AG04449 (cell line): ENCODE measurements at regions not wholly inside any gene's neighbourhood (a gene's known extent, or its start where the extent isn't known, plus 50 kb on each side); places are given as distances from the start of the nearest gene placed in this dataset.

Experiments used
- CTCF ChIA-PET: fragments of 350-600 bp; formaldehyde crosslinking; extraction: SDS; loops from one replicate; lab custom pipeline; 2021; ENCODE audit warnings: antibody characterized with exemption; lab: Yijun Ruan, JAX
- POLR2A ChIA-PET: fragments of 400-600, 350-600 bp; formaldehyde crosslinking; extraction: SDS; loops from one replicate; lab custom pipeline; 2020; ENCODE audit warnings: antibody characterized with exemption, inconsistent platforms; lab: Yijun Ruan, JAX
- DNase-seq: peaks from one replicate; pipeline ENCODE4 v3.0.0-alpha.2; 2010; ENCODE audit warnings: low read depth, low spot score
- H3K4me3 ChIP-seq: 2 replicates; pipeline ENCODE4 v1.5.1; 2011; ENCODE audit warnings: low read depth, mild to moderate bottlenecking, control low read depth, low read length
- TF ChIP-seq, protein P1 (sequence below): IDR thresholded peaks from one replicate; pipeline ENCODE4 v1.5.1; 2011; ENCODE audit warnings: mild to moderate bottlenecking, moderate library complexity, low read length, control low read depth, inconsistent platforms; ENCODE audit not compliant: insufficient read depth; ENCODE audit errors: missing control alignments

DNA sequence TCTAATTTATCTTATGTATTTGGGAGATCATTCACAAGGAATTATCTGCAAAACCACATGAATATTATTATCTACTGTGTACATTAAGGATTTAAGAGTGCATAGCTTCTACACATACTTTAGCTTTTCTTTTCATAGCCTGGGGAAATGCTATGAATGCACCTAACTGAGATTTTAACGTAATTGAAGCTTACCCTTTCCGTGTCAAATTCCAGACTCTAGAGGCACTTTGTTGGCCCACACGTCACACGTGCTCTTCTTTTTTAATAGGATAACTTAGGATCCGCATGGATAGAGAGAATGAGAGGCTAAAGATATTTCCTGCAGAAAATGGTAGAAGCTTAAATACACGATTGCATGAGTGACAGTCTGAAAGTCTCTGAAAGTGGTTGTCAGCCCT lies 481.1 kb downstream of the PCNX1 start:
- TF ChIP-seq, protein P1, sequence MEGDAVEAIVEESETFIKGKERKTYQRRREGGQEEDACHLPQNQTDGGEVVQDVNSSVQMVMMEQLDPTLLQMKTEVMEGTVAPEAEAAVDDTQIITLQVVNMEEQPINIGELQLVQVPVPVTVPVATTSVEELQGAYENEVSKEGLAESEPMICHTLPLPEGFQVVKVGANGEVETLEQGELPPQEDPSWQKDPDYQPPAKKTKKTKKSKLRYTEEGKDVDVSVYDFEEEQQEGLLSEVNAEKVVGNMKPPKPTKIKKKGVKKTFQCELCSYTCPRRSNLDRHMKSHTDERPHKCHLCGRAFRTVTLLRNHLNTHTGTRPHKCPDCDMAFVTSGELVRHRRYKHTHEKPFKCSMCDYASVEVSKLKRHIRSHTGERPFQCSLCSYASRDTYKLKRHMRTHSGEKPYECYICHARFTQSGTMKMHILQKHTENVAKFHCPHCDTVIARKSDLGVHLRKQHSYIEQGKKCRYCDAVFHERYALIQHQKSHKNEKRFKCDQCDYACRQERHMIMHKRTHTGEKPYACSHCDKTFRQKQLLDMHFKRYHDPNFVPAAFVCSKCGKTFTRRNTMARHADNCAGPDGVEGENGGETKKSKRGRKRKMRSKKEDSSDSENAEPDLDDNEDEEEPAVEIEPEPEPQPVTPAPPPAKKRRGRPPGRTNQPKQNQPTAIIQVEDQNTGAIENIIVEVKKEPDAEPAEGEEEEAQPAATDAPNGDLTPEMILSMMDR: no peak
- ChIA-PET CTCF (no interaction called here), POLR2A (no interaction called here)
- no peak overlapping the region for H3K4me3 ChIP-seq
- no peak for DNase-seq

DNA sequence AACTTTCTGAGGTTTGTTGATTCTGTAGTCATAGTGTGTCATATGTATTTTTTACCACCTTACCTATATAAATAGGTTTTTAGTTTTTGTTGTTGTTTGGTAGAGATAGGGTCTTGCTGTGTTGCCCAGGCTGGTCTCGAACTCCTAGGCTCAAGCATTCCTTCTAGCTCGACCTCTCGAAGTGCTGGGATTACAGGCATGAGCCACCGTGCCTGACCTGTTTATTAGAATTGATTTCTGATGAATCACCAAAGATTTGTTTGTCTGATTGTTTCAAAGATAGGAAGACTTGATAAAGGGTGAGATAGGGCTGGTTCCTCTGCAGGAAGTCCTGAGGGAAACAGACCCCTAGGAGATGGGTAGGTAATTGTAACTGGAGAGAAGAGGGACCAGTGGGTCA lies 481.6 kb downstream of the PCNX1 start:
- TF ChIP-seq, protein P1: no peak
- ChIA-PET CTCF (no interaction called here), POLR2A (no interaction called here)
- H3K4me3 ChIP-seq: no peak overlapping the region
- no peak for DNase-seq

DNA sequence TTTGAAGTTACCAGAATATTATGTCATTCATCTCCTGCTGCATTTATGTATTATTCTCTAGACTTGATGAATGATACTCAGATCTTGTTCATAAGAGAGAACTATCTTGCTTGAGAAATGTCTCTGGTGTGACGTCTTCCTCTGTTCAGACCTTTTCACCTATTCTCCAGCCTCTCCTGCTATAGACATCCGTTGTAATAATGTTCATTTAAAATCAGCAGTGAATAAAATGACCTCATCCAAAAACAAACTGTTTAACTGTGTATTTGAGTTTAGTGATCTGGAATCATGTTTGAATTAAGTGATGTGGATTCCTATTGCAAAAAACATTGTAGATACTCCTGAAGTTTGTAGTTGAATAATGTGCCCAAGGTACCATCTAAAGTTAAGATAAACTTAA lies 487.1 kb downstream of the PCNX1 start:
- no peak for DNase-seq
- ChIA-PET POLR2A (no interaction called here), CTCF (interaction anchor here (1.3 to 1.5 kb wide), 2 partner anchors 13 to 73 kb away, joined by 3 to 4 read pairs; no protein-coding TSS in a partner anchor)
- TF ChIP-seq, protein P1: no peak
- no peak overlapping the region for H3K4me3 ChIP-seq

DNA sequence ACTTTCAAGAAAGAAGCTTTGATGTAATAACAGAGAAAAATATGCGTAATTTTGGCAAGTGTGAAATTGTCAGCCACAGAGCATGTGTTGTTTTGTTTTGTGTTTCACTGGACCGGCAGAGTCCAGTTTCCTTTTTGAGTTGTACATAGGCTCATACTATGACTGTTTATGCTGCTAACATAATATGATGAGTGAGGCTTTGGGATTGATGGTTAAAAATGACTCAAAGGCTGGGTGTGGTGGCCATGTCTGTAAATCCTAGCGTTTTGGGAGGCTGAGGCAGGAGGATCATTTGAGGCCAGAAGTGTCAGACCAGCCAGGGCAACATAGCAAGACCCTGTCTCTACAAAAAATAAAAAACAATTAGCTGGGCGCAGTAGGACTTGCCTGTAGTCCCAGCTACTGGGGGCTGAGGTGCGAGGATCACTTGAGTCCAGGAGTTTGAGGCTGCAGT lies 487.9 kb downstream of the PCNX1 start:
- H3K4me3 ChIP-seq: no peak overlapping the region
- TF ChIP-seq, protein P1: no peak
- ChIA-PET POLR2A (interaction anchor here (0.6 kb wide), 1 partner anchor 253 kb away, joined by 3 read pairs; no protein-coding TSS in a partner anchor), CTCF (interaction anchor here (1.0 to 1.5 kb wide), 2 partner anchors 14 to 74 kb away, joined by 3 read pairs; no protein-coding TSS in a partner anchor)
- DNase-seq: no peak

DNA sequence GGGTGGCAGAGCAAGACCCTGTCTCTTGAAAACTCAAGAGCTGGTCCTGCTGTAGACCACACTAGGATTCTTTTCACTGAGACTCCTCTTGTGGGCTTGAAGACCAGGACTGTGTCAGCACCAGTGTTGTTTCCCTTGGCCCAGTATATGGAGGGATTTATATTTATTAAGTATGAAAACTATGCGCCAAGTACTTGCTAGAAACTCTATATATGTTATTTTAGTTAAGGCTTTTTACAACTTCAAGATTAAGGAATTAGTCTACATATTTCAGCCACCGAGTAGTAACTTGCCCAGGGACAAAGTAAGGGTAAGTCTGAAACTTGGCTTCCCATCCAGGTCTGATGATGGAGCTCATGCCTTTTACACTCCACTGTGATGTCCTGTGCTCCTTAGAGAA lies 488.4 kb downstream of the PCNX1 start:
- POLR2A ChIA-PET: interaction anchor here (0.6 kb wide), 1 partner anchor 253 kb away, joined by 3 read pairs; no protein-coding TSS in a partner anchor
- H3K4me3 ChIP-seq: no peak overlapping the region
- DNase-seq: peak; percentile 33
- TF ChIP-seq, protein P1: no peak
- CTCF ChIA-PET: interaction anchor here (1.0 to 1.5 kb wide), 2 partner anchors 13 to 74 kb away, joined by 3 read pairs; no protein-coding TSS in a partner anchor

DNA sequence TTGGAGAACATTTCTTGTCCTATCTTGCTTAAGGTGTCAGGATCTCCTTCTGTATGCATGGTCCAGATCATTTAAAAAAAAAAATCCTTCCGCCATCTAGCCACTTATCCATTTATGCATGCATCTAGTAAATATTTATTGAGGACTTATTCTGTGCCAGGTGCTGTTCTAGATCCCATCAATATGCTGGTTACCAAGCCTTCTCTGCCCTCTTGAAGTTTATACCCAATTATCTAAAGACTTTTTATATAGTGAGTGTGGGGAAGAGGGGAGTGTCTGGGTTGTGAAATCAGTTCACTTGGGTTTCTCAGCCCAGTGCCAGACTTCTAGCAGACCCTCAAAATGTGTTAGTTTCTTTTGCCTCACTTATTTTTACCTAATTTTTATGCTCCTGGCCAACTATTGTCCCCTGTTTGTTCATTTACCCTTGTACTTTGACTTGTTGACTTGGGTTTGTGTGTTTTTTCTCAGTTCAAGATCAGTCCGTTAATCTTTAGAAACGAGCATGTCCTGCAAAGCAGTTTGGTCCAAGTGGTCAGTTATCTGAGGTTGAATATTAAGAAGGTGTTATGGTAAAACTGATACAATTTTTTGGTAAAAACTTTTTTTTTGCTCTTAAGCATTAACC lies 488.9 kb downstream of the PCNX1 start:
- TF ChIP-seq, protein P1: no peak
- DNase-seq: no peak
- H3K4me3 ChIP-seq: no peak overlapping the region
- POLR2A ChIA-PET: interaction anchor here (0.6 kb wide), 1 partner anchor 254 kb away, joined by 3 read pairs; no protein-coding TSS in a partner anchor
- CTCF ChIA-PET: interaction anchor here (1.0 to 1.5 kb wide), 2 partner anchors 13 to 75 kb away, joined by 3 read pairs; no protein-coding TSS in a partner anchor
